AG09309 (cell line): ENCODE measurements at regions not wholly inside any gene's neighbourhood (a gene's known extent, or its start where the extent isn't known, plus 50 kb on each side); places are given as distances from the start of the nearest gene placed in this dataset.
"Not testable (repeated sequence)": the region's sequence is repeated elsewhere in the genome, so short reads cannot be mapped to it uniquely, and the experiment has no call there.

ENCODE experiments used
- DNase-seq: peaks from one replicate; pipeline ENCODE4 v3.0.0-alpha.2; 2010; ENCODE audit warnings: low read depth
- H3K4me3 ChIP-seq: 2 replicates; pipeline ENCODE4 v1.5.1; 2011; ENCODE audit warnings: mild to moderate bottlenecking, low read depth, low read length, moderate library complexity; ENCODE audit not compliant: control insufficient read depth
- CTCF ChIP-seq: IDR thresholded peaks from 2 replicates; pipeline ENCODE4 v1.5.1; 2011; ENCODE audit warnings: mild to moderate bottlenecking, low read depth, low read length, inconsistent platforms; ENCODE audit not compliant: insufficient read depth, control insufficient read depth; ENCODE audit errors: missing control alignments

- no peak for TF ChIP-seq CTCF
- DNase-seq: no peak
These were observed 70.5 kb upstream of the GOLGA8B start for GRCh38 chr15:34653992-34654391.

GRCh38 chr15:34653326-34653725 lies 69.9 kb upstream of the GOLGA8B start:
- not testable (repeated sequence) for H3K4me3 ChIP-seq, DNase-seq

More at GRCh38 chr15:34653992-34654391, 70.5 kb upstream of the GOLGA8B start:
- H3K4me3 ChIP-seq: no peak overlapping the region

GRCh38 chr15:34652726-34653033 lies 69.2 kb upstream of the GOLGA8B start:
- no peak for DNase-seq

GRCh38 chr15:34651997-34652725 lies 68.7 kb upstream of the GOLGA8B start:
- no peak overlapping the region for H3K4me3 ChIP-seq
- TF ChIP-seq CTCF: no peak
- DNase-seq: no peak

More at GRCh38 chr15:34652726-34653033, 69.2 kb upstream of the GOLGA8B start:
- no peak overlapping the region for H3K4me3 ChIP-seq
- TF ChIP-seq CTCF: no peak

- no peak for DNase-seq
- no peak overlapping the region for H3K4me3 ChIP-seq
- no peak for TF ChIP-seq CTCF
These were observed 66.7 kb upstream of the GOLGA8B start for GRCh38 chr15:34650177-34650576.

GRCh38 chr15:34648294-34648631 lies 64.8 kb upstream of the GOLGA8B start:
- no peak for TF ChIP-seq CTCF
- no peak for DNase-seq
- no peak overlapping the region for H3K4me3 ChIP-seq

GRCh38 chr15:34647569-34648293 lies 64.3 kb upstream of the GOLGA8B start:
- no peak overlapping the region for H3K4me3 ChIP-seq
- no peak for TF ChIP-seq CTCF
- DNase-seq: no peak
